ENCODE measurements at regions not wholly inside any gene's neighbourhood (a gene's known extent, or its start where the extent isn't known, plus 50 kb on each side); places are given as distances from the start of the nearest gene placed in this dataset.

- Histone ChIP-seq H2AFZ (ENCODE audit: low read length) (no peak overlapping the region), H2BK12ac (ENCODE audit: low read depth, low read length) (no peak overlapping the region), H3K9ac (replicated peaks in 1 of 4; ENCODE audit: extremely low read depth in 1 of 4, low read depth in 3 of 4, low read length in 3 of 4) (no peak overlapping the region), H3K14ac (ENCODE audit: insufficient read length) (no peak overlapping the region), H3K4ac (replicated peaks; ENCODE audit: insufficient read length, low read depth, low read length) (no peak overlapping the region), H2BK120ac (replicated peaks; ENCODE audit: low read depth, low read length) (no peak overlapping the region), H3K79me2 (ENCODE audit: control insufficient read depth in 1 of 2, insufficient read depth in 2 of 2, low read length in 2 of 2) (no peaks in the 10 kb centered on the region), H4K91ac (replicated peaks; ENCODE audit: insufficient read length, low read length) (no peak overlapping the region), H4K5ac (ENCODE audit: insufficient read length, low read depth, low read length) (no peak overlapping the region), H3K79me1 (ENCODE audit: low read depth, low read length) (no peaks in the 10 kb centered on the region), H2BK15ac (ENCODE audit: low read length) (no peak overlapping the region), H3K4me3 (ENCODE audit: extremely low read depth in 1 of 4, insufficient read depth in 2 of 4, low read depth in 3 of 4, low read length in 4 of 4) (no peak overlapping the region), H2BK20ac (ENCODE audit: low read length) (no peak overlapping the region), H3K23ac (ENCODE audit: insufficient read length) (no peak overlapping the region), H3K4me2 (ENCODE audit: insufficient read depth in 1 of 2, low read depth in 2 of 2, low read length in 2 of 2) (no peak overlapping the region), H3K27ac (ENCODE audit: low read depth, low read length) (no peak overlapping the region), H3K23me2 (ENCODE audit: low read depth, low read length) (no peaks in the 10 kb centered on the region), H3K36me3 (ENCODE audit: control insufficient read depth in 2 of 4, insufficient read depth in 4 of 4, low read length in 3 of 4) (no peaks in the 10 kb centered on the region), H3K9me3 (ENCODE audit: insufficient read depth in 2 of 2, low read depth in 1 of 2, low read length in 1 of 2) (no peaks in the 10 kb centered on the region), H4K8ac (ENCODE audit: extremely low read depth, insufficient read depth, low read length) (no peak overlapping the region), H3K56ac (replicated peaks; ENCODE audit: insufficient read length, low read depth, low read length) (no peak overlapping the region), H4K20me1 (replicated peaks in 1 of 2; ENCODE audit: control insufficient read depth in 1 of 2, insufficient read depth in 2 of 2, low read length in 2 of 2) (no peaks in the 10 kb centered on the region), H3K18ac (ENCODE audit: extremely low read depth, low read length) (no peak overlapping the region), H2AK5ac (ENCODE audit: low read depth, low read length) (no peak overlapping the region), H2BK5ac (ENCODE audit: low read depth, low read length) (no peak overlapping the region), H3K4me1 (replicated peaks in 1 of 4; ENCODE audit: control insufficient read depth in 3 of 4, insufficient read depth in 4 of 4, low read length in 3 of 4) (no peaks in the 10 kb centered on the region), H3K27me3 (replicated peaks in 1 of 4; ENCODE audit: control insufficient read depth in 3 of 4, extremely low read depth in 1 of 4, insufficient read depth in 3 of 4, low read length in 3 of 4) (no peaks in the 10 kb centered on the region)
- no peak for FAIRE-seq
- CTCF ChIA-PET (ENCODE audit: partially characterized antibody): no interaction called here
- 83% methylated on average over 1 of the region's 1 CpG; no CpG with 5 or more reads in 1 of the 2 experiments for WGBS, 2 experiments (ENCODE audit: extremely low coverage in 1 of 2, insufficient coverage in 1 of 2, insufficient read length in 1 of 2, insufficient replicate concordance in 2 of 2, low coverage in 1 of 2, low lambda C conversion rate in 2 of 2, missing lambda C conversion rate in 1 of 2)
- DNase-seq (ENCODE audit: low read depth in 1 of 2, low spot score in 2 of 2): no peak
- POLR2A ChIA-PET (ENCODE audit: partially characterized antibody): no interaction called here
- no peak for TF ChIP-seq POU5F1 (IDR thresholded peaks at IDR 0.05; ENCODE audit: low read depth, low read length)
- no peak for TF ChIP-seq CHD1 (IDR thresholded peaks at IDR 0.05; ENCODE audit: low read depth, low read length)
- no peak for TF ChIP-seq EZH2 (IDR thresholded peaks at IDR 0.05; ENCODE audit: low read depth, low read length, severe bottlenecking)
- no peak for TF ChIP-seq KDM5A (IDR thresholded peaks at IDR 0.05; ENCODE audit: low read length)
- no peak for TF ChIP-seq TEAD4 (IDR thresholded peaks at IDR 0.05; ENCODE audit: low read depth, low read length)
- no peak for TF ChIP-seq HDAC6 (IDR thresholded peaks at IDR 0.05; ENCODE audit: low read depth, low read length)
- no peak for TF ChIP-seq MAX (IDR thresholded peaks at IDR 0.05)
- TF ChIP-seq EP300 (IDR thresholded peaks at IDR 0.05; ENCODE audit: borderline replicate concordance in 1 of 2, low read depth in 2 of 2, low read length in 2 of 2): no peak
- no peak for TF ChIP-seq FOSL1 (IDR thresholded peaks at IDR 0.05; ENCODE audit: insufficient read depth, low read depth, low read length)
- TF ChIP-seq EGR1 (IDR thresholded peaks at IDR 0.05; ENCODE audit: borderline replicate concordance, low read depth, low read length): no peak
- TF ChIP-seq E2F6 (IDR thresholded peaks at IDR 0.05): no peak
- TF ChIP-seq JUND (IDR thresholded peaks at IDR 0.05; ENCODE audit: low read length): no peak
- TF ChIP-seq GABPA (IDR thresholded peaks at IDR 0.05; ENCODE audit: borderline replicate concordance, insufficient read depth, low read length): no peak
- TF ChIP-seq NRF1 (IDR thresholded peaks at IDR 0.05; ENCODE audit: low read depth, low read length): no peak
- no peak for TF ChIP-seq SP1 (IDR thresholded peaks at IDR 0.05; ENCODE audit: low read depth, low read length)
- TF ChIP-seq SP4 (IDR thresholded peaks at IDR 0.05; ENCODE audit: low read length): no peak
These were observed 1394.4 kb downstream of the KHDRBS2 start for GRCh38 chr6:60891606-60892005.

Measured in H1 (cell line).